ENCODE measurements at regions not wholly inside any gene's neighbourhood (a gene's known extent, or its start where the extent isn't known, plus 50 kb on each side); places are given as distances from the start of the nearest gene placed in this dataset.

- TF ChIP-seq CTCF (conservative IDR thresholded peaks at IDR 0.05; ENCODE audit: low read depth in 2 of 2) (no peak), EZH2 (IDR thresholded peaks at IDR 0.05; ENCODE audit: low read depth, unreplicated experiment) (no peak), POLR2AphosphoS5 (IDR thresholded peaks at IDR 0.05; ENCODE audit: low read depth) (no peak), ETS1 (IDR thresholded peaks at IDR 0.05) (no peak)
These were observed 52.1 kb upstream of the STK24 start for GRCh38 chr13:98629055-98629454.

Measured in GM23338 (cell line).